ENCODE measurements at regions not wholly inside any gene's neighbourhood (a gene's known extent, or its start where the extent isn't known, plus 50 kb on each side); places are given as distances from the start of the nearest gene placed in this dataset.

- CTCF ChIA-PET: no interaction called here
- POLR2A ChIA-PET: no interaction called here
- DNase-seq (no peak), ATAC-seq (no peak)
- no peaks in the 10 kb centered on the region for H3K9me3 Mint-ChIP-seq
- H3K27ac Mint-ChIP-seq: no peak overlapping the region
- H3K27me3 Mint-ChIP-seq: no peaks in the 10 kb centered on the region
- H3K36me3 Mint-ChIP-seq (ENCODE audit: low read depth): no peaks in the 10 kb centered on the region
- intact Hi-C loops (cut with micrococcal nuclease): no loop called here
- TF ChIP-seq, protein P1, sequence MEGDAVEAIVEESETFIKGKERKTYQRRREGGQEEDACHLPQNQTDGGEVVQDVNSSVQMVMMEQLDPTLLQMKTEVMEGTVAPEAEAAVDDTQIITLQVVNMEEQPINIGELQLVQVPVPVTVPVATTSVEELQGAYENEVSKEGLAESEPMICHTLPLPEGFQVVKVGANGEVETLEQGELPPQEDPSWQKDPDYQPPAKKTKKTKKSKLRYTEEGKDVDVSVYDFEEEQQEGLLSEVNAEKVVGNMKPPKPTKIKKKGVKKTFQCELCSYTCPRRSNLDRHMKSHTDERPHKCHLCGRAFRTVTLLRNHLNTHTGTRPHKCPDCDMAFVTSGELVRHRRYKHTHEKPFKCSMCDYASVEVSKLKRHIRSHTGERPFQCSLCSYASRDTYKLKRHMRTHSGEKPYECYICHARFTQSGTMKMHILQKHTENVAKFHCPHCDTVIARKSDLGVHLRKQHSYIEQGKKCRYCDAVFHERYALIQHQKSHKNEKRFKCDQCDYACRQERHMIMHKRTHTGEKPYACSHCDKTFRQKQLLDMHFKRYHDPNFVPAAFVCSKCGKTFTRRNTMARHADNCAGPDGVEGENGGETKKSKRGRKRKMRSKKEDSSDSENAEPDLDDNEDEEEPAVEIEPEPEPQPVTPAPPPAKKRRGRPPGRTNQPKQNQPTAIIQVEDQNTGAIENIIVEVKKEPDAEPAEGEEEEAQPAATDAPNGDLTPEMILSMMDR (IDR thresholded peaks at IDR 0.05): no peak
- no peaks in the 10 kb centered on the region for H3K4me1 Mint-ChIP-seq (ENCODE audit: low read depth)
- no peak overlapping the region for H3K4me3 Mint-ChIP-seq
These were observed 206.9 kb upstream of the ZNF536 start for GRCh38 chr19:30165228-30165813.

- Mint-ChIP-seq H3K36me3 (ENCODE audit: low read depth) (no peaks in the 10 kb centered on the region), H3K27me3 (no peaks in the 10 kb centered on the region), H3K4me3 (no peak overlapping the region), H3K27ac (no peak overlapping the region), H3K4me1 (ENCODE audit: low read depth) (no peaks in the 10 kb centered on the region), H3K9me3 (no peaks in the 10 kb centered on the region)
- POLR2A ChIA-PET: no interaction called here
- DNase-seq (no peak), ATAC-seq (no peak)
- CTCF ChIA-PET: no interaction called here
- intact Hi-C loops (cut with micrococcal nuclease): no loop called here
- TF ChIP-seq, protein P1 (IDR thresholded peaks at IDR 0.05): no peak
These were observed 204.8 kb upstream of the ZNF536 start for GRCh38 chr19:30167206-30167868.

- ATAC-seq (no peak), DNase-seq (no peak)
- Mint-ChIP-seq H3K4me3 (no peak overlapping the region), H3K36me3 (ENCODE audit: low read depth) (no peaks in the 10 kb centered on the region), H3K27ac (no peak overlapping the region), H3K4me1 (ENCODE audit: low read depth) (no peaks in the 10 kb centered on the region), H3K27me3 (no peaks in the 10 kb centered on the region), H3K9me3 (no peaks in the 10 kb centered on the region)
- TF ChIP-seq, protein P1 (IDR thresholded peaks at IDR 0.05): no peak
- ChIA-PET CTCF (no interaction called here), POLR2A (no interaction called here)
- intact Hi-C loops (cut with micrococcal nuclease): no loop called here
These were observed 204.1 kb upstream of the ZNF536 start for GRCh38 chr19:30167976-30168635.

DNA sequence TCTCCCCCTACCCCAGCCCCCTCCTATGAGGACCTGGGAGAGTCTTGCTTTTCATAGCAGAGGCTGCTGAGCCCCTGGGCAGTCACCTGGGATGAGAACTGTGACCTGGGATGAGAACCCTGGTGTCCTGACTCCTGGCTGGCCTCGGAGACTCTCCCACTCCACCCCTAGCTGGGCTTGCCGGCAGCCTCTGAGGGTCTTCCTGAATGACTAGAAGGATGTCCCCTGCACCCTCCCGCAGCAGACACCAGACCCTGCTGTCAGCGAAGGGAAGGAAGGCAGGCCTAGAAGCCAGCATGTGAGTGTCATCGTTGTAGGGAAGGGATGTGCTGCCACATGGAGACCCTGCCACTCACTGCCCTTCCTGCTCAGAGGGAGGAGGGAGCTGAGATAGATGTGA lies 203.4 kb upstream of the ZNF536 start:
- no peak for ATAC-seq
- no peaks in the 10 kb centered on the region for H3K27me3 Mint-ChIP-seq
- CTCF ChIA-PET: no interaction called here

More for the DNA sequence above, 203.4 kb upstream of the ZNF536 start:
- no peaks in the 10 kb centered on the region for H3K36me3 Mint-ChIP-seq (ENCODE audit: low read depth)
- no peaks in the 10 kb centered on the region for H3K4me1 Mint-ChIP-seq (ENCODE audit: low read depth)
- no peak overlapping the region for H3K4me3 Mint-ChIP-seq
- DNase-seq: no peak
- H3K27ac Mint-ChIP-seq: no peak overlapping the region
- POLR2A ChIA-PET: no interaction called here
- intact Hi-C loops (cut with micrococcal nuclease): no loop called here
- no peaks in the 10 kb centered on the region for H3K9me3 Mint-ChIP-seq
- TF ChIP-seq, protein P1 (IDR thresholded peaks at IDR 0.05): no peak
